ENCODE measurements at regions not wholly inside any gene's neighbourhood (a gene's known extent, or its start where the extent isn't known, plus 50 kb on each side); places are given as distances from the start of the nearest gene placed in this dataset.

- Mint-ChIP-seq H3K36me3 (ENCODE audit: unreplicated experiment) (no peaks in the 10 kb centered on the region), H3K27ac (ENCODE audit: unreplicated experiment) (no peak overlapping the region), H3K27me3 (ENCODE audit: unreplicated experiment) (no peaks in the 10 kb centered on the region), H3K4me1 (ENCODE audit: low read depth, unreplicated experiment) (peaks cover 9% of the 10 kb centered on the region), H3K4me3 (ENCODE audit: unreplicated experiment) (no peak overlapping the region), H3K9me3 (ENCODE audit: unreplicated experiment) (no peaks in the 10 kb centered on the region)
- no peak for TF ChIP-seq CTCF (IDR thresholded peaks at IDR 0.05; ENCODE audit: partially characterized antibody, unreplicated experiment)
- DNase-seq = no peak
Measured at GRCh38 chr17:14843086-14843795, 421.9 kb downstream of the PMP22 start.

GRCh38 chr17:14840616-14841231 is 424.4 kb downstream of the PMP22 start:
- no peaks in the 10 kb centered on the region for H3K27me3 Mint-ChIP-seq (ENCODE audit: unreplicated experiment)
- no peaks in the 10 kb centered on the region for H3K36me3 Mint-ChIP-seq (ENCODE audit: unreplicated experiment)
- no peak overlapping the region for H3K27ac Mint-ChIP-seq (ENCODE audit: unreplicated experiment)
- H3K4me1 Mint-ChIP-seq (ENCODE audit: low read depth, unreplicated experiment) = peaks cover 1% of the 10 kb centered on the region
- no peak for DNase-seq
- no peaks in the 10 kb centered on the region for H3K9me3 Mint-ChIP-seq (ENCODE audit: unreplicated experiment)
- no peak for TF ChIP-seq CTCF (IDR thresholded peaks at IDR 0.05; ENCODE audit: partially characterized antibody, unreplicated experiment)
- H3K4me3 Mint-ChIP-seq (ENCODE audit: unreplicated experiment) = no peak overlapping the region

GRCh38 chr17:14838567-14838966 is 426.6 kb downstream of the PMP22 start:
- no peaks in the 10 kb centered on the region for H3K36me3 Mint-ChIP-seq (ENCODE audit: unreplicated experiment)
- H3K9me3 Mint-ChIP-seq (ENCODE audit: unreplicated experiment) = no peaks in the 10 kb centered on the region
- no peak overlapping the region for H3K4me3 Mint-ChIP-seq (ENCODE audit: unreplicated experiment)
- no peak for TF ChIP-seq CTCF (IDR thresholded peaks at IDR 0.05; ENCODE audit: partially characterized antibody, unreplicated experiment)
- no peaks in the 10 kb centered on the region for H3K4me1 Mint-ChIP-seq (ENCODE audit: low read depth, unreplicated experiment)
- H3K27ac Mint-ChIP-seq (ENCODE audit: unreplicated experiment) = no peak overlapping the region
- no peak for DNase-seq
- no peaks in the 10 kb centered on the region for H3K27me3 Mint-ChIP-seq (ENCODE audit: unreplicated experiment)

- TF ChIP-seq CTCF (IDR thresholded peaks at IDR 0.05; ENCODE audit: partially characterized antibody, unreplicated experiment) = no peak
- Mint-ChIP-seq H3K9me3 (ENCODE audit: unreplicated experiment) (no peaks in the 10 kb centered on the region), H3K27ac (ENCODE audit: unreplicated experiment) (no peak overlapping the region), H3K27me3 (ENCODE audit: unreplicated experiment) (no peaks in the 10 kb centered on the region), H3K4me1 (ENCODE audit: low read depth, unreplicated experiment) (no peaks in the 10 kb centered on the region), H3K36me3 (ENCODE audit: unreplicated experiment) (no peaks in the 10 kb centered on the region), H3K4me3 (ENCODE audit: unreplicated experiment) (no peak overlapping the region)
- no peak for DNase-seq
Measured at GRCh38 chr17:14833201-14833785, 431.8 kb downstream of the PMP22 start.

GRCh38 chr17:14831491-14831890 is 433.6 kb downstream of the PMP22 start:
- Mint-ChIP-seq H3K4me3 (ENCODE audit: unreplicated experiment) (no peak overlapping the region), H3K9me3 (ENCODE audit: unreplicated experiment) (no peaks in the 10 kb centered on the region), H3K27ac (ENCODE audit: unreplicated experiment) (no peak overlapping the region), H3K36me3 (ENCODE audit: unreplicated experiment) (no peaks in the 10 kb centered on the region), H3K27me3 (ENCODE audit: unreplicated experiment) (no peaks in the 10 kb centered on the region), H3K4me1 (ENCODE audit: low read depth, unreplicated experiment) (peaks cover 1% of the 10 kb centered on the region)
- no peak for DNase-seq
- no peak for TF ChIP-seq CTCF (IDR thresholded peaks at IDR 0.05; ENCODE audit: partially characterized antibody, unreplicated experiment)

All from glutamatergic neuron (in vitro differentiated cells).